Neuronal stem cell (in vitro differentiated cells): ENCODE measurements at regions not wholly inside any gene's neighbourhood (a gene's known extent, or its start where the extent isn't known, plus 50 kb on each side); places are given as distances from the start of the nearest gene placed in this dataset.

Experiments
- DNase-seq: peaks from one replicate; pipeline ENCODE4 v3.0.0-alpha.2; 2013; ENCODE audit warnings: low spot score
- H2AFZ ChIP-seq: one replicate; pipeline ENCODE4 v1.6.1; 2013; ENCODE audit warnings: mild to moderate bottlenecking, low read length, inconsistent platforms
- H2AK5ac ChIP-seq: 2 replicates; pipeline ENCODE4 v1.6.1; 2013; ENCODE audit warnings: low read depth, mild to moderate bottlenecking, inconsistent platforms, low read length, moderate library complexity, mixed read lengths
- H2BK120ac ChIP-seq: 2 replicates; pipeline ENCODE4 v1.6.1; 2013; ENCODE audit warnings: low read depth, mild to moderate bottlenecking, inconsistent platforms, low read length, moderate library complexity, mixed read lengths
- H2BK12ac ChIP-seq: one replicate; pipeline ENCODE4 v1.6.1; 2013; ENCODE audit warnings: low read length, inconsistent platforms
- H2BK15ac ChIP-seq: 2 replicates; pipeline ENCODE4 v1.6.1; 2013; ENCODE audit warnings: mild to moderate bottlenecking, low read length, inconsistent platforms, mixed read lengths
- H2BK5ac ChIP-seq: one replicate; pipeline ENCODE4 v1.6.1; 2013; ENCODE audit warnings: inconsistent platforms, mild to moderate bottlenecking, low read length, moderate library complexity
- H3K14ac ChIP-seq: one replicate; pipeline ENCODE4 v1.6.1; 2013; ENCODE audit warnings: low read length, inconsistent platforms
- H3K18ac ChIP-seq: 2 replicates; pipeline ENCODE4 v1.6.1; 2013; ENCODE audit warnings: low read length, inconsistent platforms
- H3K23ac ChIP-seq: 2 replicates; pipeline ENCODE4 v1.6.1; 2013; ENCODE audit warnings: low read depth, mild to moderate bottlenecking, mixed read lengths, low read length, inconsistent platforms; ENCODE audit not compliant: poor library complexity
- H3K27ac ChIP-seq: replicated peaks from 3 replicates; pipeline ENCODE4 v1.5.1; 2013; ENCODE audit warnings: low read length, inconsistent platforms
- H3K27me3 ChIP-seq, 3 experiments: 2 replicates each; pipeline ENCODE4 v1.6.1; 2013; ENCODE audit warnings: low read length in 3 of 3, mild to moderate bottlenecking in 2 of 3, inconsistent platforms in 1 of 3, low read depth in 1 of 3, mixed read lengths in 1 of 3, moderate library complexity in 1 of 3; ENCODE audit not compliant: control insufficient read depth in 3 of 3, insufficient read depth in 3 of 3
- H3K36me3 ChIP-seq, 2 donors: replicated peaks in 1 of 2; 2 replicates each; pipeline ENCODE4 v1.6.1; 2013; ENCODE audit warnings: low read length in 2 of 2; ENCODE audit not compliant: control insufficient read depth in 2 of 2, insufficient read depth in 2 of 2
- H3K4ac ChIP-seq: 2 replicates; pipeline ENCODE4 v1.6.1; 2013; ENCODE audit warnings: inconsistent platforms, mild to moderate bottlenecking, low read length, moderate library complexity
- H3K4me1 ChIP-seq, 2 donors: 1 replicate in 1 of 2; 2 replicates in 1 of 2; pipeline ENCODE4 v1.6.1; 2013; ENCODE audit warnings: low read length in 2 of 2, low read depth in 1 of 2; ENCODE audit not compliant: control insufficient read depth in 2 of 2, insufficient read depth in 1 of 2
- H3K4me2 ChIP-seq: one replicate; pipeline ENCODE4 v1.6.1; 2013; ENCODE audit warnings: mild to moderate bottlenecking, low read length, inconsistent platforms; ENCODE audit not compliant: insufficient read depth, poor library complexity, severe bottlenecking
- H3K4me3 ChIP-seq, 2 donors: 2 replicates each; pipeline ENCODE4 v1.5.1; 2013; ENCODE audit warnings: low read length in 2 of 2, mild to moderate bottlenecking in 2 of 2, inconsistent platforms in 1 of 2, moderate library complexity in 1 of 2
- H3K79me1 ChIP-seq: one replicate; pipeline ENCODE4 v1.6.1; 2013; ENCODE audit warnings: low read depth, mild to moderate bottlenecking, inconsistent platforms, low read length, moderate library complexity
- H3K9ac ChIP-seq: one replicate; pipeline ENCODE4 v1.6.1; 2013; ENCODE audit warnings: mild to moderate bottlenecking, low read depth, low read length, inconsistent platforms; ENCODE audit not compliant: poor library complexity
- H3K9me3 ChIP-seq, 2 donors: replicated peaks in 1 of 2; 2 replicates each; pipeline versions ENCODE3 to v1.6.1; 2013; ENCODE audit warnings: low read length in 2 of 2, mild to moderate bottlenecking in 2 of 2, inconsistent platforms in 1 of 2, low read depth in 1 of 2, mixed read lengths in 1 of 2, moderate library complexity in 1 of 2; ENCODE audit not compliant: control insufficient read depth in 2 of 2, insufficient read depth in 1 of 2
- H4K8ac ChIP-seq: one replicate; pipeline ENCODE4 v1.6.1; 2013; ENCODE audit warnings: low read depth, mild to moderate bottlenecking, inconsistent platforms, low read length, moderate library complexity
- H4K91ac ChIP-seq: one replicate; pipeline ENCODE4 v1.6.1; 2013; ENCODE audit warnings: low read length, low read depth, mild to moderate bottlenecking, inconsistent platforms; ENCODE audit not compliant: poor library complexity
- WGBS, 2 donors: extraction: QIAGEN DNeasy Blood & Tissue Kit; methylation state at CpG; one replicate each; pipeline ENCODE4 v1.1.7; 2013; ENCODE audit warnings: missing lambda C conversion rate in 2 of 2, mixed read lengths in 1 of 2; ENCODE audit not compliant: insufficient read length in 2 of 2, insufficient replicate concordance in 1 of 2; ENCODE audit errors: extremely low coverage in 2 of 2; 5-methylcytosine and 5-hydroxymethylcytosine counted together

- Histone ChIP-seq H2BK12ac (no peak overlapping the region), H3K79me1 (no peaks in the 10 kb centered on the region), H3K4me1 (peaks cover 9 to 40% of the 10 kb centered on the region in 2 donors), H3K27me3 (no peaks in the 10 kb centered on the region), H3K14ac (no peak overlapping the region), H2BK120ac (no peak overlapping the region), H2AK5ac (no peak overlapping the region), H3K4me2 (no peak overlapping the region), H3K4me3 (no peak overlapping the region), H3K36me3 (no peaks in the 10 kb centered on the region), H3K18ac (no peak overlapping the region), H2BK5ac (no peak overlapping the region), H3K23ac (no peak overlapping the region), H3K9ac (no peak overlapping the region), H2AFZ (no peak overlapping the region), H4K91ac (no peak overlapping the region), H3K27ac (no peak overlapping the region), H3K9me3 (peaks cover 0 to 5% of the 10 kb centered on the region in 2 donors), H4K8ac (no peak overlapping the region), H3K4ac (no peak overlapping the region), H2BK15ac (no peak overlapping the region)
- no peak for DNase-seq
- WGBS, 2 donors, result no CpG with 5 or more reads among the region's 1 CpG
Observed at GRCh38 chr6:19033683-19034082, 646.5 kb downstream of the RNF144B start.

DNA sequence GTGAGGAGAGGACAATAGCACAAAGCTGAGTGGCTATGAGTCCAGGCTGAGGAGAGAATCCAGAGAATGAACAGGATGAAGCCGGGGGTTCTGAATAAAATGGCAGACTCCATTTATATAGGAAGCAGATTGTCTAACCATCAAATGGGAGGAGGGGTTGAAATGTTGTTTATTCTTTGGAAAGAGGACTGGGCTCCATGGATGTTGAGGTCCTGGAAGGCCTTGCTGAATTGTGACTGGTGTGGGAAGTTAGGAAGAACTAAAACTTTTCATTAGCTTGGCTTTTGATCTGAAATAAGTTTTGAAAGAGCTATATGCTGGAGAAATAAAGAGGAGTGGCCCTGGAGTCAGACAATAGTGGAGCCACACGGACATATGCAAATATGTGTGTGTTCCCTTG is 647.8 kb downstream of the RNF144B start:
- no CpG with 5 or more reads among the region's 2 CpGs for WGBS, 2 donors
- no peak overlapping the region for H3K4me2 ChIP-seq
- H2BK15ac ChIP-seq, result no peak overlapping the region
- H2BK120ac ChIP-seq, result no peak overlapping the region
- DNase-seq, result no peak
- H4K8ac ChIP-seq, result no peak overlapping the region
- H3K14ac ChIP-seq, result no peak overlapping the region
- no peak overlapping the region for H3K18ac ChIP-seq
- H3K4me1 ChIP-seq, result peaks cover 9 to 40% of the 10 kb centered on the region in 2 donors
- H3K4me3 ChIP-seq, result no peak overlapping the region
- H3K23ac ChIP-seq, result no peak overlapping the region
- no peaks in the 10 kb centered on the region for H3K79me1 ChIP-seq
- H2BK12ac ChIP-seq, result no peak overlapping the region
- no peaks in the 10 kb centered on the region for H3K36me3 ChIP-seq
- H3K27me3 ChIP-seq, result no peaks in the 10 kb centered on the region
- no peak overlapping the region for H2BK5ac ChIP-seq
- no peak overlapping the region for H2AK5ac ChIP-seq
- no peak overlapping the region for H3K4ac ChIP-seq
- no peak overlapping the region for H3K9ac ChIP-seq
- peaks cover 0 to 5% of the 10 kb centered on the region in 2 donors for H3K9me3 ChIP-seq
- H2AFZ ChIP-seq, result peak overlapping the region; percentile 68
- H3K27ac ChIP-seq, result no peak overlapping the region
- no peak overlapping the region for H4K91ac ChIP-seq

- no peak overlapping the region for H3K18ac ChIP-seq
- no peak overlapping the region for H4K91ac ChIP-seq
- H3K9ac ChIP-seq, result no peak overlapping the region
- no peak overlapping the region for H2BK15ac ChIP-seq
- H2BK12ac ChIP-seq, result no peak overlapping the region
- no peak overlapping the region for H3K4ac ChIP-seq
- H3K9me3 ChIP-seq, result peaks cover 0 to 5% of the 10 kb centered on the region in 2 donors
- no peak overlapping the region for H3K4me2 ChIP-seq
- H2BK5ac ChIP-seq, result no peak overlapping the region
- no peak overlapping the region for H4K8ac ChIP-seq
- H3K36me3 ChIP-seq, result no peaks in the 10 kb centered on the region
- no peak overlapping the region for H2BK120ac ChIP-seq
- no peaks in the 10 kb centered on the region for H3K27me3 ChIP-seq
- H3K4me3 ChIP-seq, result no peak overlapping the region
- no peak overlapping the region for H3K23ac ChIP-seq
- no peaks in the 10 kb centered on the region for H3K79me1 ChIP-seq
- DNase-seq, result no peak
- peak overlapping the region; percentile 68 for H2AFZ ChIP-seq
- H3K27ac ChIP-seq, result no peak overlapping the region
- peaks cover 9 to 40% of the 10 kb centered on the region in 2 donors for H3K4me1 ChIP-seq
- H2AK5ac ChIP-seq, result no peak overlapping the region
- no peak overlapping the region for H3K14ac ChIP-seq
- no CpG with 5 or more reads among the region's 7 CpGs for WGBS, 2 donors
Observed at GRCh38 chr6:19035461-19036195, 648.5 kb downstream of the RNF144B start.

DNA sequence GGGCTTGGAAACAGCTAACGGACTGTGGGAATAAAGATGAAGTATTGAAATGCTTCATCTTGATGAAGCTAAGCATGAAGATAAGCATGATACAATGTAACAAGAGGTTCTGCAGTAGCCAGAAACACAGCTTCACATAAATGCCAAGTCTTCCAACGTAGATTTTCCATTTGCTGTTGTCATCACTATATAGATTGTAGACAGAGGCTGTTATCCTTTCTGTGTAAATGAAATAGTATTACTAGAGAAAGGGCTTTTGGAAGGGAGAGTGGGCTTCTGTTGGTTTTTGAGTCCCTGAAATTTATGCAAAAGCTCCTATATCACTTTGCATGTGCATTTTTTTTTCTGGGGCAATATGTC is 649.0 kb downstream of the RNF144B start:
- Histone ChIP-seq H3K9me3 (peaks cover 0 to 5% of the 10 kb centered on the region in 2 donors), H3K14ac (no peak overlapping the region), H2BK12ac (no peak overlapping the region), H3K9ac (no peak overlapping the region), H3K4ac (no peak overlapping the region), H2BK15ac (no peak overlapping the region), H3K27me3 (no peaks in the 10 kb centered on the region), H2AFZ (peak overlapping the region; percentile 68), H3K18ac (no peak overlapping the region), H4K8ac (no peak overlapping the region), H2AK5ac (no peak overlapping the region), H3K4me1 (peaks cover 9 to 40% of the 10 kb centered on the region in 2 donors), H3K4me3 (no peak overlapping the region), H3K23ac (no peak overlapping the region), H3K79me1 (no peaks in the 10 kb centered on the region), H3K36me3 (no peaks in the 10 kb centered on the region), H4K91ac (no peak overlapping the region), H3K4me2 (no peak overlapping the region), H2BK120ac (no peak overlapping the region), H2BK5ac (no peak overlapping the region), H3K27ac (no peak overlapping the region)
- no peak for DNase-seq
- no CpG with 5 or more reads among the region's 2 CpGs for WGBS, 2 donors
